Hepatocyte (in vitro differentiated cells): ENCODE measurements at regions not wholly inside any gene's neighbourhood (a gene's known extent, or its start where the extent isn't known, plus 50 kb on each side); places are given as distances from the start of the nearest gene placed in this dataset.
"Not testable (repeated sequence)": the region's sequence is repeated elsewhere in the genome, so short reads cannot be mapped to it uniquely, and the experiment has no call there.

Experiments used
- CTCF ChIP-seq: fragments of 200-600 bp; sonication (generic); IDR thresholded peaks from 2 replicates; pipeline ENCODE4 v1.5.1; 2016; ENCODE audit warnings: antibody characterized with exemption, mild to moderate bottlenecking; ENCODE audit not compliant: poor library complexity
- EZH2phosphoT487 ChIP-seq: fragments of 200-600 bp; sonication (generic); IDR thresholded peaks from one replicate; pipeline ENCODE4 v1.6.1; 2018; ENCODE audit warnings: antibody characterized with exemption, mild to moderate bottlenecking, low read depth, moderate library complexity; ENCODE audit not compliant: unreplicated experiment, severe bottlenecking

GRCh38 chr17:30689266-30690000 is 135.1 kb downstream of the CRLF3 start:
- TF ChIP-seq EZH2phosphoT487, CTCF: not testable (repeated sequence)
